ENCODE measurements at regions not wholly inside any gene's neighbourhood (a gene's known extent, or its start where the extent isn't known, plus 50 kb on each side); places are given as distances from the start of the nearest gene placed in this dataset.

GRCh38 chr11:37108436-37109285 is 510.6 kb upstream of the RAG2 start:
- Histone ChIP-seq H3K27ac (replicated peaks) (no peak overlapping the region), H3K27me3 (ENCODE audit: insufficient read depth, poor library complexity, severe bottlenecking) (no peaks in the 10 kb centered on the region), H3K4me3 (replicated peaks; ENCODE audit: insufficient read depth, low read length) (no peak overlapping the region)
- no peak for DNase-seq (ENCODE audit: low read depth in 1 of 2, low spot score in 1 of 2)
- TF ChIP-seq POLR2AphosphoS5 (IDR thresholded peaks at IDR 0.05; ENCODE audit: low read depth) (no peak), CTCF (IDR thresholded peaks at IDR 0.05; ENCODE audit: insufficient read depth, low read length) (no peak), SPI1 (IDR thresholded peaks at IDR 0.05; ENCODE audit: borderline replicate concordance, low read depth) (no peak), REST (IDR thresholded peaks at IDR 0.05; ENCODE audit: insufficient replicate concordance, low read depth) (no peak)

- TF ChIP-seq SPI1 (IDR thresholded peaks at IDR 0.05; ENCODE audit: borderline replicate concordance, low read depth) (no peak), CTCF (IDR thresholded peaks at IDR 0.05; ENCODE audit: insufficient read depth, low read length) (no peak), POLR2AphosphoS5 (IDR thresholded peaks at IDR 0.05; ENCODE audit: low read depth) (no peak), REST (IDR thresholded peaks at IDR 0.05; ENCODE audit: insufficient replicate concordance, low read depth) (no peak), GABPA (IDR thresholded peaks at IDR 0.05; ENCODE audit: low read depth) (no peak)
- no peak for DNase-seq (ENCODE audit: low read depth in 1 of 2, low spot score in 1 of 2)
- H3K4me3 ChIP-seq (replicated peaks; ENCODE audit: insufficient read depth, low read length) = no peak overlapping the region
- no peak overlapping the region for H3K27ac ChIP-seq (replicated peaks)
- no peaks in the 10 kb centered on the region for H3K27me3 ChIP-seq (ENCODE audit: insufficient read depth, poor library complexity, severe bottlenecking)
These were observed 509.8 kb upstream of the RAG2 start for GRCh38 chr11:37107831-37108230.

GRCh38 chr11:37107415-37107814 is 509.4 kb upstream of the RAG2 start:
- Histone ChIP-seq H3K27ac (replicated peaks) (no peak overlapping the region), H3K27me3 (ENCODE audit: insufficient read depth, poor library complexity, severe bottlenecking) (no peaks in the 10 kb centered on the region), H3K4me3 (replicated peaks; ENCODE audit: insufficient read depth, low read length) (no peak overlapping the region)
- DNase-seq (ENCODE audit: low read depth in 1 of 2, low spot score in 1 of 2) = no peak
- no peak for TF ChIP-seq SPI1 (IDR thresholded peaks at IDR 0.05; ENCODE audit: borderline replicate concordance, low read depth)
- TF ChIP-seq CTCF (IDR thresholded peaks at IDR 0.05; ENCODE audit: insufficient read depth, low read length) = no peak
- TF ChIP-seq POLR2AphosphoS5 (IDR thresholded peaks at IDR 0.05; ENCODE audit: low read depth) = no peak
- TF ChIP-seq GABPA (IDR thresholded peaks at IDR 0.05; ENCODE audit: low read depth) = no peak
- no peak for TF ChIP-seq REST (IDR thresholded peaks at IDR 0.05; ENCODE audit: insufficient replicate concordance, low read depth)

Measured in HL-60 (cell line).